SK-N-MC (cell line): ENCODE measurements at regions not wholly inside any gene's neighbourhood (a gene's known extent, or its start where the extent isn't known, plus 50 kb on each side); places are given as distances from the start of the nearest gene placed in this dataset.
"Not testable (repeated sequence)": the region's sequence is repeated elsewhere in the genome, so short reads cannot be mapped to it uniquely, and the experiment has no call there.

ENCODE experiments used
- EZH2 ChIP-seq: fragments of 200-600 bp; sonication (generic); IDR thresholded peaks from one replicate; pipeline ENCODE4 v1.6.1; 2017; ENCODE audit warnings: antibody characterized with exemption
- POLR2AphosphoS5 ChIP-seq: IDR thresholded peaks from 2 replicates; pipeline ENCODE4 v1.6.1; 2012; ENCODE audit warnings: mild to moderate bottlenecking, low read depth, low read length, borderline replicate concordance

- TF ChIP-seq POLR2AphosphoS5, EZH2: not testable (repeated sequence)
Observed at GRCh38 chr15:20248434-20248833, 293.2 kb downstream of the GOLGA6L6 start.
